Astrocyte (in vitro differentiated cells and primary cell): ENCODE measurements at regions not wholly inside any gene's neighbourhood (a gene's known extent, or its start where the extent isn't known, plus 50 kb on each side); places are given as distances from the start of the nearest gene placed in this dataset.
"Not testable (repeated sequence)": the region's sequence is repeated elsewhere in the genome, so short reads cannot be mapped to it uniquely, and the experiment has no call there.

Experiments used
- CTCF ChIP-seq: IDR thresholded peaks from 2 replicates; pipeline ENCODE4 v1.5.1; 2011; ENCODE audit warnings: low read depth, mild to moderate bottlenecking, inconsistent platforms, low read length, moderate library complexity; ENCODE audit not compliant: insufficient read depth
- EZH2 ChIP-seq: IDR thresholded peaks from 2 replicates; pipeline ENCODE4 v1.6.1; 2012; ENCODE audit warnings: mild to moderate bottlenecking, low read length, inconsistent platforms; ENCODE audit not compliant: insufficient read depth

GRCh38 chr13:18194631-18195364 lies 986.8 kb downstream of the TUBA3C start:
- not testable (repeated sequence) for TF ChIP-seq CTCF, EZH2
